Aorta (tissue), 5 donors: ENCODE measurements at regions not wholly inside any gene's neighbourhood (a gene's known extent, or its start where the extent isn't known, plus 50 kb on each side); places are given as distances from the start of the nearest gene placed in this dataset.

Source experiments
- ATAC-seq: fragments of 200-7000 bp; cut with Tn5 transposase; one replicate; pipeline ENCODE4 v1.9.1; 2022; ENCODE audit warnings: moderate library complexity; ENCODE audit not compliant: low FRiP score
- DNase-seq, 2 donors: peaks; one replicate each; pipeline ENCODE4 v3.0.0-alpha.2; 2020
- H3K27ac ChIP-seq, 2 donors: one replicate each; pipeline ENCODE4 v1.5.1; 2013; ENCODE audit warnings: low read length in 2 of 2, mild to moderate bottlenecking in 2 of 2, moderate library complexity in 2 of 2, control low read depth in 1 of 2, inconsistent platforms in 1 of 2, low read depth in 1 of 2
- H3K27me3 ChIP-seq, 2 donors: one replicate each; pipeline ENCODE4 v1.6.1; 2013; ENCODE audit warnings: control low read depth in 1 of 2, low read length in 1 of 2, mild to moderate bottlenecking in 1 of 2, moderate library complexity in 1 of 2; ENCODE audit not compliant: insufficient read depth in 2 of 2, control insufficient read depth in 1 of 2
- H3K36me3 ChIP-seq, 2 donors: one replicate each; pipeline ENCODE4 v1.6.1; 2013; ENCODE audit warnings: control low read depth in 1 of 2, low read length in 1 of 2, mild to moderate bottlenecking in 1 of 2; ENCODE audit not compliant: insufficient read depth in 2 of 2, control insufficient read depth in 1 of 2
- H3K4me1 ChIP-seq, 2 donors: one replicate each; pipeline ENCODE4 v1.6.1; 2013; ENCODE audit warnings: low read length in 2 of 2, control low read depth in 1 of 2, mild to moderate bottlenecking in 1 of 2, moderate library complexity in 1 of 2; ENCODE audit not compliant: insufficient read depth in 2 of 2, control insufficient read depth in 1 of 2
- H3K4me3 ChIP-seq, 2 donors: one replicate each; pipeline ENCODE4 v1.5.1; 2013; ENCODE audit warnings: low read length in 2 of 2, control low read depth in 1 of 2, mild to moderate bottlenecking in 1 of 2
- H3K9me3 ChIP-seq: one replicate; pipeline ENCODE4 v1.6.1; 2013; ENCODE audit warnings: mild to moderate bottlenecking, low read length; ENCODE audit not compliant: control insufficient read depth
- WGBS, 2 donors: extraction: QIAGEN DNeasy Blood & Tissue Kit; methylation state at CpG; one replicate each; pipeline ENCODE4 v1.1.7; 2013; 5-methylcytosine and 5-hydroxymethylcytosine counted together
- intact Hi-C, 2 donors: fragments of 100-400 bp; cut with DNase I; formaldehyde crosslinking; loops; one replicate each; pipeline versions ENCODE4 v1.14.2 to v1.15.0; 2022
- donor health status: healthy with polysubstance abuse.
- donor health status: Bipolar disorder and iron deficiency.
- donor health status: DM: no; HTN: no; CAD: no.
- donor health status: DM: no; HTN: no; CAD: no.
- donor health status: DM: yes; HTN: yes; CAD: no.

GRCh38 chr2:16553226-16553625, 112.4 kb downstream of the CYRIA start:
- Histone ChIP-seq H3K36me3 (peaks cover 2 to 3% of the 10 kb centered on the region in 2 donors), H3K27me3 (no peaks in the 10 kb centered on the region), H3K9me3 (no peaks in the 10 kb centered on the region), H3K4me1 (no peaks in the 10 kb centered on the region), H3K27ac (no peak overlapping the region), H3K4me3 (no peak overlapping the region)
- no peak for ATAC-seq
- 68 to 72% methylated on average over 4 of the region's 4 CpGs for WGBS, 2 donors
- intact Hi-C loops, result loop anchor here in 1 of 2 donors (2.0 to 5.0 kb wide), 2 partner anchors 56 to 204 kb away; no protein-coding TSS in a partner anchor
- DNase-seq, result no peak

- Histone ChIP-seq H3K36me3 (peaks cover 2 to 3% of the 10 kb centered on the region in 2 donors), H3K4me1 (no peaks in the 10 kb centered on the region), H3K9me3 (no peaks in the 10 kb centered on the region), H3K27ac (no peak overlapping the region), H3K4me3 (no peak overlapping the region), H3K27me3 (no peaks in the 10 kb centered on the region)
- intact Hi-C loops, result loop anchor here in 1 of 2 donors (2.0 to 5.0 kb wide), 2 partner anchors 57 to 205 kb away; no protein-coding TSS in a partner anchor
- DNase-seq (no peak), ATAC-seq (no peak)
- WGBS, 2 donors, result 19 to 29% methylated on average over 4 of the region's 4 CpGs
Measured at GRCh38 chr2:16552202-16552601, 113.4 kb downstream of the CYRIA start.

DNA sequence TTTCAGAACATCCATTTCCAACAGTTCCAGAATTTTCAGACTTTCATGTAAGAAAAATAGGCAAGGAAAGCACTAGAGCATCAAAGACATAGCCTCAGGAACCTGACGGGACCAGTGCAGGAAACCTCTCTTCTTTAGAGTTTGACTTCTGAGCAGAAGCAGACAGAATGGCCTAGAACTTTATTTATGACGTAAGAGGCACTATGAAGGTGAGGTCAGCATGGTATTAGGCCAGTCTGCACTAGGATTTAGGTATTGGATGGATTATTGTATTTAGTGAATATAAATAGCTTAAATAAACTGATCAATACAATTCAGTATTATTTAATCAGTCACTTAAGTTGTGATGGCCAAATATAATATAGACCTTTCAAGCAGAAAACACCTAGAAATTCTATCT, 117.6 kb downstream of the CYRIA start:
- intact Hi-C loops, result no loop called here
- 50 to 75% methylated on average over 2 of the region's 2 CpGs for WGBS, 2 donors

DNA sequence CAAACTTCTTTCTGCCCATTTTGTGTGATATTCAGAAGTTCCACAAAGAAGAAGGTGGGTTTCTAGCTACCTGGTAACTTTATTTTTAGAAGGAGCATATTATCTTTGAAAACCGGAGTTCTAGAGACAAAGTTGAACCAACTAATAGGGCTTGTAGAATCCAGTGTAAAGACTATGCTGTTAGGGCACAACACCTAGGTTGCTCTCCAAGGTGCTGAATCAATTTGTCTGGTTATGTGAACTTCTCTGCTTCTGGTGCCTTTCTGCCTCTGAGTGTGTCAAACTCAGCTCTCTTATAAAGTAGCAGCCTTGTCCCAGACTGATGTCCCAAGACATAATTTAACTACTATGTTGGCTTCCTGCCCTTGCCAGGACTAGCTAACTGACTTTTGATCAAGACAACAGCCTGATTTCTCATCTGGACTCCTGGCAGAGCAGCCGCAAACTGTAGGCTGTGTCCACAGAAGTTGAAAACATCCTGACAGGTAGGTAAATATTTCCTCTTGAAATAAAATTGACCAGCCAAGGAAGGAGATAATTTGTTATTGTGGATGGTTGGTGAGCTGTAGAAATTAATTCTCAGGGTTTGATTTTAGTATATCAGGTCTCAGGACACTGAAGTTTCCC, 119.4 kb downstream of the CYRIA start:
- Histone ChIP-seq H3K4me3 (no peak overlapping the region), H3K27me3 (peaks cover 0 to 2% of the 10 kb centered on the region in 2 donors), H3K27ac (no peak overlapping the region), H3K9me3 (no peaks in the 10 kb centered on the region), H3K4me1 (no peaks in the 10 kb centered on the region), H3K36me3 (peaks cover under 1% of the 10 kb centered on the region in 2 donors)
- whole genome bisulfite sequencing, 2 donors, result 51 to 60% methylated on average over 2 of the region's 2 CpGs
- no peak for ATAC-seq
- no peak for DNase-seq
- intact Hi-C loops, result no loop called here

More for the DNA sequence above, 117.6 kb downstream of the CYRIA start:
- peaks cover 2 to 3% of the 10 kb centered on the region in 2 donors for H3K36me3 ChIP-seq
- no peak for ATAC-seq
- H3K27ac ChIP-seq, result no peak overlapping the region
- no peak for DNase-seq
- peaks cover 0 to 2% of the 10 kb centered on the region in 2 donors for H3K27me3 ChIP-seq
- H3K9me3 ChIP-seq, result no peaks in the 10 kb centered on the region
- H3K4me3 ChIP-seq, result no peak overlapping the region
- no peaks in the 10 kb centered on the region for H3K4me1 ChIP-seq

DNA sequence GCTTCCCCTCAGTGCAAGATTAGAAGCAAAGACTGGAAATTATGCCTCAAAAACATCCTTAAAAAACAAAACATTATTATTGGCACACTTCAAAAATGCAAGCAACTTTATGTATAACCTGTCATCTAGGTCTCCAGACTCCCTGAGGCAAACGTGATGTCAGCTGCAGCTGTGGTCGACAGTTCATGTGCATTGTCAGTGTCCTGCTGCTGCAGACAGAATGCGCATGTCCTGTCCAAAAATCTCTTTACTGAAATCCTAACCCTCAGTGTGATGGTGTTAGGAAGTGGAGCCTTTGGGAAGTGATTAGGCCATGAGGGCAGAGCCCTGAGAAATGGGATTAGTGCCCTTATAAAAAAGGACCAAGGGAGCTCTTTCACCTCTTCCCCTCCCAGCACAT, 126.9 kb downstream of the CYRIA start:
- no peak for DNase-seq
- Histone ChIP-seq H3K9me3 (no peaks in the 10 kb centered on the region), H3K4me3 (no peak overlapping the region), H3K27ac (no peak overlapping the region), H3K27me3 (no peaks in the 10 kb centered on the region), H3K36me3 (no peaks in the 10 kb centered on the region), H3K4me1 (no peaks in the 10 kb centered on the region)
- intact Hi-C loops, result no loop called here
- WGBS, 2 donors, result 40 to 44% methylated on average over 3 of the region's 3 CpGs
- no peak for ATAC-seq

GRCh38 chr2:16537347-16537746, 128.3 kb downstream of the CYRIA start:
- intact Hi-C loops, result no loop called here
- ATAC-seq (no peak), DNase-seq (no peak)
- no peak overlapping the region for H3K27ac ChIP-seq
- no peak overlapping the region for H3K4me3 ChIP-seq
- WGBS, 2 donors, result 63 to 64% methylated on average over 5 of the region's 5 CpGs
- no peaks in the 10 kb centered on the region for H3K36me3 ChIP-seq
- no peaks in the 10 kb centered on the region for H3K4me1 ChIP-seq
- peaks cover 0 to 2% of the 10 kb centered on the region in 2 donors for H3K27me3 ChIP-seq
- H3K9me3 ChIP-seq, result peaks cover 2% of the 10 kb centered on the region

- peaks cover 0 to 3% of the 10 kb centered on the region in 2 donors for H3K27me3 ChIP-seq
- no peak overlapping the region for H3K27ac ChIP-seq
- no peak overlapping the region for H3K4me3 ChIP-seq
- H3K9me3 ChIP-seq, result peaks cover 3% of the 10 kb centered on the region
- H3K4me1 ChIP-seq, result no peaks in the 10 kb centered on the region
- intact Hi-C loops, result no loop called here
- ATAC-seq, result no peak
- 47 to 50% methylated on average over 1 of the region's 1 CpG for WGBS, 2 donors
- no peaks in the 10 kb centered on the region for H3K36me3 ChIP-seq
- no peak for DNase-seq
Measured at GRCh38 chr2:16526193-16526592, 139.4 kb downstream of the CYRIA start.

DNA sequence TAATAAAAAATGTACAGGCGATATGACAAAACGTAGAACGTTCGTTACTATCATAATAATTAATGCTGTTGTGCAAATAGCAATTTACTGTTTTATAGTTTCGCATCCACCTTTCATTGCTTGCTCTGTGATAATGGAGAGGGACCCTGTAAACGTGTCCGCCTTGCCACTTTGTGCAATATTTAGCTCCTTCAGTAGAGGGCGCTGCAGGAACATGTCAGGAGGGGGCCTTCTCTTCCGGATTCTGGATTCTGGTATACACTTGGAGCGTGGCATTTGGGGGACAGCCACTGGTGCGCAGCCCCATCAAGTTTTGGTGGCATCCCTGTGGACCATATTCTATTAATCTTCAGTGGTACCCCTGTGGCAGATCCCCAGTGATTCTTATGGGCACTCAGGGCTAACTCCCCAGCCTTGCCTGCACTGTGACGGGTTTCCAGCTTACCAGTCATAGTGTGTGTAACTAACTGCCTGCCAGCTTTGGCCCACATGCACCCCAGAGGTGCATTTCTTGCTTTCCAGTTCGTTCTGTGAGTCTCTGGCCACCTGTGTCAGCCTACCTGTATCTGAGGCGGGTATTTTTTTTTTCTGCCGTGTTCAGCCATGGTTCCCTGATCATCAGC, 140.3 kb downstream of the CYRIA start:
- H3K4me1 ChIP-seq, result no peaks in the 10 kb centered on the region
- DNase-seq (no peak), ATAC-seq (no peak)
- peaks cover 0 to 3% of the 10 kb centered on the region in 2 donors for H3K27me3 ChIP-seq
- no peaks in the 10 kb centered on the region for H3K36me3 ChIP-seq
- H3K4me3 ChIP-seq, result no peak overlapping the region
- peaks cover 3% of the 10 kb centered on the region for H3K9me3 ChIP-seq
- WGBS, 2 donors, result 81 to 85% methylated on average over 15 of the region's 15 CpGs
- intact Hi-C loops, result no loop called here
- no peak overlapping the region for H3K27ac ChIP-seq

- intact Hi-C loops, result no loop called here
- no peak overlapping the region for H3K27ac ChIP-seq
- ATAC-seq (no peak), DNase-seq (no peak)
- no peaks in the 10 kb centered on the region for H3K36me3 ChIP-seq
- 71 to 73% methylated on average over 8 of the region's 8 CpGs for WGBS, 2 donors
- peaks cover 3% of the 10 kb centered on the region for H3K9me3 ChIP-seq
- H3K4me1 ChIP-seq, result no peaks in the 10 kb centered on the region
- no peak overlapping the region for H3K4me3 ChIP-seq
- H3K27me3 ChIP-seq, result peaks cover 0 to 3% of the 10 kb centered on the region in 2 donors
Measured at GRCh38 chr2:16523711-16524110, 141.9 kb downstream of the CYRIA start.
